Panc1 (cell line): ENCODE measurements at regions not wholly inside any gene's neighbourhood (a gene's known extent, or its start where the extent isn't known, plus 50 kb on each side); places are given as distances from the start of the nearest gene placed in this dataset.

Source experiments
- ATAC-seq: fragments of 200-7000 bp; cut with Tn5 transposase; 2 replicates; pipeline ENCODE4 v1.9.1; 2020; ENCODE audit warnings: mild to moderate bottlenecking, moderate library complexity
- BruUV-seq: library from RNA; stranded (reverse); fragments of 400-500 nt; replicated peaks from 2 replicates; lab custom pipeline; 2021; lab: Mats Ljungman, UMichigan
- CTCF ChIA-PET: fragments of 300-600 bp; sonication (Branson Sonifier 250); formaldehyde crosslinking; loops from one replicate; lab custom pipeline; 2022; ENCODE audit warnings: antibody characterized with exemption; lab: Charles Lee
- POLR2A ChIA-PET: fragments of 300-600 bp; sonication (Branson Sonifier 250); formaldehyde crosslinking; loops from one replicate; lab custom pipeline; 2022; ENCODE audit warnings: antibody characterized with exemption; lab: Charles Lee
- DNase-seq: peaks from one replicate; pipeline ENCODE4 v3.0.0-alpha.2; 2010; ENCODE audit warnings: low read depth, low spot score
- H3K27ac ChIP-seq: 2 replicates; pipeline ENCODE4 v1.5.1; 2011; ENCODE audit warnings: mild to moderate bottlenecking, low read length, inconsistent platforms
- H3K27me3 ChIP-seq: fragments of 200-500 bp; sonication (Bioruptor generic); 2 replicates; pipeline ENCODE4 v1.6.0; 2014; ENCODE audit warnings: low read length, inconsistent platforms; ENCODE audit not compliant: control insufficient read depth, insufficient read depth
- H3K36me3 ChIP-seq: fragments of 200-500 bp; sonication (Bioruptor generic); 2 replicates; pipeline ENCODE4 v1.5.1; 2014; ENCODE audit warnings: inconsistent platforms, mild to moderate bottlenecking, low read length, moderate library complexity; ENCODE audit not compliant: control insufficient read depth, insufficient read depth
- H3K4me1 ChIP-seq: 2 replicates; pipeline ENCODE4 v1.5.1; 2011; ENCODE audit warnings: inconsistent platforms, mild to moderate bottlenecking, low read length, moderate library complexity; ENCODE audit not compliant: control insufficient read depth, insufficient read depth
- H3K4me3 ChIP-seq, 2 experiments: 2 replicates each; pipeline ENCODE4 v1.5.1; 2011 to 2012; ENCODE audit warnings: low read depth in 2 of 2, low read length in 2 of 2, mild to moderate bottlenecking in 2 of 2, inconsistent platforms in 1 of 2, moderate library complexity in 1 of 2
- H3K9me3 ChIP-seq: fragments of 200-500 bp; sonication (Bioruptor generic); 2 replicates; pipeline ENCODE4 v1.5.1; 2014; ENCODE audit warnings: low read depth, mild to moderate bottlenecking, inconsistent platforms, low read length, moderate library complexity; ENCODE audit not compliant: control insufficient read depth, insufficient read depth
- CTCF ChIP-seq: fragments of 450-650 bp; IDR thresholded peaks from 2 replicates; pipeline ENCODE4 v1.5.1; 2017; ENCODE audit warnings: mild to moderate bottlenecking
- POLR2AphosphoS5 ChIP-seq: IDR thresholded peaks from 2 replicates; pipeline ENCODE4 v1.6.1; 2012; ENCODE audit warnings: mild to moderate bottlenecking, low read depth, low read length, moderate library complexity
- REST ChIP-seq, 2 experiments: IDR thresholded peaks; 2 replicates each; pipeline ENCODE4 v1.6.1; 2011 to 2012; ENCODE audit warnings: low read depth in 2 of 2, control low read depth in 1 of 2, low read length in 1 of 2, mild to moderate bottlenecking in 1 of 2, moderate library complexity in 1 of 2; ENCODE audit not compliant: insufficient read depth in 1 of 2
- SIN3A ChIP-seq: IDR thresholded peaks from 2 replicates; pipeline ENCODE4 v1.6.1; 2012; ENCODE audit warnings: low read depth, mild to moderate bottlenecking, low read length, moderate library complexity, borderline replicate concordance; ENCODE audit not compliant: insufficient read depth
- TCF7L2 ChIP-seq: IDR thresholded peaks from 2 replicates; pipeline ENCODE4 v1.6.1; 2011; ENCODE audit warnings: mild to moderate bottlenecking, low read depth, low read length, inconsistent platforms
- in situ Hi-C: cut with HindIII; loops from 2 replicates; pipeline ENCODE4 v1.10.0; 2016; ENCODE audit warnings: low sequenced_read_pairs, low pct_unique_long_range_greater_than_20kb
- intact Hi-C: fragments of 100-400 bp; cut with micrococcal nuclease; formaldehyde crosslinking; loops from one replicate; pipeline ENCODE4 v1.10.0; 2022; ENCODE audit not compliant: unreplicated experiment

DNA sequence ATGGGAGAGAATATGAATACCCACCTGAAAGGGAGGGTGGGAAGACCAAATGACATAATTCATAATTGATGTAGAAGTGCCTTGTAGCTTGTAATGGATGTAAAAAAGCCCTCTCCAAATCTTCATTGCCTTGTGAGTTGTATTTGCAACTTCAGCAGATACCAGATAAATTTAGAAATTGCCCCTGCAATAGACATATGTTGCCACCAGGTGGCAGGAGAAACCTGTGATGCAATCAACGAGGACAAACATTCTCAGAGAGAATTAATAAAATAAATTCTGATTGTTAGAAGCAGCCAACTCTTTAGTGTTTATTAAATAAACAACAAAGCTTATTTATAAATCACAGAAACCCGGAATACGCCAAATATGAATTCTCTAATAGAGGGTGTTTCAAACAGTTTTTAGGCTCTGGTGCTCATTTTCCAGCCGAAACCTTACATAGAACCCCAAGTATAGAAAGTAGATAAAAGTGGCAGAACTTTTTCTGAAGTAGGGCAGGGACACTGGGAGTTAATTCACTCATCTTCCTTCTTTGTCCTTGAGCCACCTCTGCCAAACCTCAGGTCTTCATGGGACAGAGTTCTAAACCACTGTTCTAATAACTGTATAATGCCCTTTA is 147.8 kb downstream of the TMEM38B start:
- Histone ChIP-seq H3K27ac (no peak overlapping the region), H3K4me3 (no peak overlapping the region), H3K36me3 (no peaks in the 10 kb centered on the region), H3K27me3 (no peaks in the 10 kb centered on the region), H3K9me3 (no peaks in the 10 kb centered on the region), H3K4me1 (no peaks in the 10 kb centered on the region)
- ATAC-seq (no peak), DNase-seq (no peak)
- no TSS peak for BruUV-seq
- TF ChIP-seq SIN3A (no peak), CTCF (peak; percentile 76; the same call in 1 of the 2 replicates), TCF7L2 (no peak)
- ChIA-PET POLR2A (no interaction called here), CTCF (interaction anchor here (1.8 kb wide), 1 partner anchor 39 kb away, joined by 5 read pairs; no protein-coding TSS in a partner anchor)
- in situ Hi-C loops = no loop called here
- intact Hi-C loops = loop anchor here (2.0 to 5.0 kb wide), 2 partner anchors 39 to 1330 kb away; no protein-coding TSS in a partner anchor

DNA sequence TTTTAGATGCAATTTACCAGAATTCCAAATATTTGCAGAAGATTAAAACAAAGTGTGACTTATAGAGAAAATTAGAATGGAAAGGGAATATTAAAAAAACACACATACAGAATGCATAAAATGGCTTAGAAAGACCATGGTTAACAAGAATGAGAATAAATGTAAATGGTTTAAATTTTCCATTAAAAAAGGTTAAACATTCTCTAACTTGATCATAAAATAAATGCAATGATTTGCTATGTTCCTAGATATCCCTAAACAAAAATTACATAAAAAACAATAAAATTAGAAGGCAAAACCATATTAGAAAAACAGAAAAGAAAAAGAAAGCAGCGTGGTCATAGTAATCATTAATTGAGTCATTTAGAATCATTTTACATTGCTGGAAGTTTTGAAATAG is 152.5 kb downstream of the TMEM38B start:
- BruUV-seq = no TSS peak
- H3K4me1 ChIP-seq = no peaks in the 10 kb centered on the region
- H3K27me3 ChIP-seq = no peaks in the 10 kb centered on the region
- ATAC-seq = no peak
- DNase-seq = no peak
- intact Hi-C loops (no loop called here), in situ Hi-C loops (no loop called here)
- no peak for TF ChIP-seq REST (IDR thresholded peaks at IDR 0.05; ENCODE audit: insufficient read depth in 1 of 2, low read depth in 2 of 2, low read length in 1 of 2)
- no peak for TF ChIP-seq SIN3A
- TF ChIP-seq POLR2AphosphoS5 = no peak
- TF ChIP-seq TCF7L2 = no peak
- no peak for TF ChIP-seq CTCF
- H3K4me3 ChIP-seq = no peak overlapping the region
- ChIA-PET POLR2A (no interaction called here), CTCF (no interaction called here)
- H3K27ac ChIP-seq = no peak overlapping the region
- no peaks in the 10 kb centered on the region for H3K36me3 ChIP-seq
- no peaks in the 10 kb centered on the region for H3K9me3 ChIP-seq
